HepG2 (cell line): ENCODE measurements at regions not wholly inside any gene's neighbourhood (a gene's known extent, or its start where the extent isn't known, plus 50 kb on each side); places are given as distances from the start of the nearest gene placed in this dataset.

Experiments used
- ATAC-seq: fragments of 200-7000 bp; cut with Tn5 transposase; 3 replicates; pipeline ENCODE4 v1.9.1; 2020; ENCODE audit warnings: mild to moderate bottlenecking, moderate library complexity
- BruUV-seq: library from RNA; stranded (reverse); fragments of 400-500 nt; replicated peaks from 2 replicates; lab custom pipeline; 2021; lab: Mats Ljungman, UMichigan
- CTCF ChIA-PET: fragments of 300-600 bp; formaldehyde crosslinking; extraction: SDS; loops from one replicate; lab custom pipeline; 2021; ENCODE audit warnings: low total read pairs, inconsistent platforms, low intra/inter-chr PET ratio; lab: Yijun Ruan, JAX
- POLR2A ChIA-PET: fragments of 350-600 bp; sonication (Branson Sonifier 250); formaldehyde crosslinking; loops from one replicate; lab custom pipeline; 2020; ENCODE audit warnings: antibody characterized with exemption, inconsistent platforms; lab: Yijun Ruan, JAX
- DNase-seq: peaks from one replicate; pipeline ENCODE4 v3.0.0-alpha.2; 2015; ENCODE audit warnings: low spot score
- FAIRE-seq: peaks from 3 replicates; lab custom pipeline; 2011; peaks lifted over from hg19 to GRCh38; lab: Jason Lieb, UNC
- H2AFZ ChIP-seq: one replicate; pipeline ENCODE4 v1.6.1; 2011; ENCODE audit warnings: low read length, inconsistent platforms
- H3K27ac ChIP-seq: fragments of 300-600 bp; 3 replicates; pipeline ENCODE4 v1.8.0; 2011; ENCODE audit warnings: mixed run types, mild to moderate bottlenecking, mixed read lengths, low read length, inconsistent platforms; ENCODE audit not compliant: insufficient read depth; ENCODE audit errors: extremely low read length
- H3K27me3 ChIP-seq, 2 experiments: fragments of 200-600 bp in 1 of 2; 2 replicates in 1 of 2; 3 replicates in 1 of 2; pipeline versions ENCODE4 v1.6.0 to v1.8.0; 2011; ENCODE audit warnings: low read length in 2 of 2, mild to moderate bottlenecking in 2 of 2, moderate library complexity in 2 of 2, inconsistent platforms in 1 of 2; ENCODE audit not compliant: insufficient read depth in 2 of 2, control insufficient read depth in 1 of 2
- H3K36me3 ChIP-seq, 2 experiments: fragments of 200-600 bp in 1 of 2; replicated peaks in 1 of 2; 2 replicates in 1 of 2; 3 replicates in 1 of 2; pipeline versions ENCODE4 v1.5.1 to v1.8.0; 2011; ENCODE audit warnings: low read length in 2 of 2, inconsistent platforms in 1 of 2; ENCODE audit not compliant: insufficient read depth in 2 of 2, control insufficient read depth in 1 of 2
- H3K4me1 ChIP-seq: 2 replicates; pipeline ENCODE4 v1.5.1; 2012; ENCODE audit warnings: low read length, inconsistent platforms; ENCODE audit not compliant: insufficient read depth
- H3K4me2 ChIP-seq: 2 replicates; pipeline ENCODE4 v1.6.0; 2011; ENCODE audit warnings: low read depth, low read length, inconsistent platforms
- H3K4me3 ChIP-seq, 3 experiments: fragments of 200-600 bp in 1 of 3; sonication (generic), shearing (Covaris generic) in 1 of 3; replicated peaks in 1 of 3; 2 replicates each; pipeline ENCODE4 v1.5.1; 2011 to 2016; ENCODE audit warnings: low read length in 3 of 3, inconsistent platforms in 2 of 3, low read depth in 2 of 3, mild to moderate bottlenecking in 2 of 3, control low read depth in 1 of 3, mixed read lengths in 1 of 3; ENCODE audit not compliant: insufficient read depth in 1 of 3
- H3K79me2 ChIP-seq: one replicate; pipeline ENCODE4 v1.6.1; 2011; ENCODE audit warnings: low read length, inconsistent platforms; ENCODE audit not compliant: insufficient read depth
- H3K9ac ChIP-seq: 2 replicates; pipeline ENCODE4 v1.6.0; 2011; ENCODE audit warnings: mild to moderate bottlenecking, low read depth, low read length, inconsistent platforms; ENCODE audit not compliant: insufficient read depth
- H3K9me3 ChIP-seq: 2 replicates; pipeline ENCODE4 v1.5.1; 2012; ENCODE audit warnings: mild to moderate bottlenecking, low read length
- H4K20me1 ChIP-seq: 2 replicates; pipeline ENCODE4 v1.6.0; 2011; ENCODE audit warnings: inconsistent platforms, mild to moderate bottlenecking, low read length, moderate library complexity; ENCODE audit not compliant: insufficient read depth
- BRCA1 ChIP-seq: sonication (generic); formaldehyde crosslinking; IDR thresholded peaks from 2 replicates; pipeline ENCODE4 v1.4.0; 2020; ENCODE audit warnings: missing genetic modification reagents
- CAMTA2 ChIP-seq: sonication (generic); formaldehyde crosslinking; IDR thresholded peaks from 2 replicates; pipeline ENCODE4 v1.4.0; 2020; ENCODE audit warnings: mild to moderate bottlenecking, missing genetic modification reagents, borderline replicate concordance
- CREB1 ChIP-seq, 2 experiments: fragments of 450-650 bp in 1 of 2; IDR thresholded peaks; 2 replicates each; pipeline ENCODE4 v1.6.1; 2016 to 2017; ENCODE audit warnings: control low read depth in 1 of 2, mild to moderate bottlenecking in 1 of 2, missing compliant biosample characterization in 1 of 2, missing genetic modification characterization in 1 of 2
- ELF3 ChIP-seq: IDR thresholded peaks from 2 replicates; pipeline ENCODE4 v1.6.1; 2016; ENCODE audit warnings: missing genetic modification reagents, missing compliant biosample characterization
- HNF4A ChIP-seq: sonication (generic); formaldehyde crosslinking; IDR thresholded peaks from 2 replicates; pipeline ENCODE4 v1.4.0; 2020; ENCODE audit warnings: missing genetic modification reagents
- MIXL1 ChIP-seq: IDR thresholded peaks from 2 replicates; pipeline ENCODE4 v1.6.1; 2016
- NKX3-1 ChIP-seq: sonication (generic); formaldehyde crosslinking; IDR thresholded peaks from 2 replicates; pipeline ENCODE4 v1.5.0; 2020; ENCODE audit warnings: missing genetic modification reagents
- RNF2 ChIP-seq: fragments of 450-650 bp; conservative IDR thresholded peaks from 2 replicates; pipeline ENCODE4 v1.6.1; 2016; ENCODE audit warnings: low read depth
- RORA ChIP-seq: sonication (generic); formaldehyde crosslinking; IDR thresholded peaks from 2 replicates; pipeline ENCODE4 v1.5.0; 2020; ENCODE audit warnings: mild to moderate bottlenecking, missing genetic modification reagents, moderate library complexity
- WGBS: methylation state at CpG from one replicate; pipeline ENCODE4 v1.1.6; 2017; ENCODE audit warnings: low lambda C conversion rate; 5-methylcytosine and 5-hydroxymethylcytosine counted together
- in situ Hi-C: cut with HindIII; loops from 2 replicates; pipeline ENCODE4 v1.10.0; 2017; ENCODE audit warnings: low pct_unique_long_range_greater_than_20kb; ENCODE audit not compliant: extremely low pct_ligation_motif_present
- intact Hi-C: fragments of 100-400 bp; cut with micrococcal nuclease; formaldehyde crosslinking; loops from one replicate; pipeline ENCODE4 v1.10.0; 2022; ENCODE audit not compliant: unreplicated experiment
- TF ChIP-seq, protein P1 (sequence below): sonication (generic); formaldehyde crosslinking; IDR thresholded peaks from 2 replicates; pipeline ENCODE4 v1.4.0; 2020; ENCODE audit warnings: missing genetic modification reagents
- TF ChIP-seq, protein P2 (sequence below): sonication (generic); formaldehyde crosslinking; IDR thresholded peaks from 2 replicates; pipeline ENCODE4 v1.8.1; 2023; ENCODE audit warnings: mild to moderate bottlenecking, inconsistent platforms, moderate library complexity, missing genetic modification reagents, borderline replicate concordance

DNA sequence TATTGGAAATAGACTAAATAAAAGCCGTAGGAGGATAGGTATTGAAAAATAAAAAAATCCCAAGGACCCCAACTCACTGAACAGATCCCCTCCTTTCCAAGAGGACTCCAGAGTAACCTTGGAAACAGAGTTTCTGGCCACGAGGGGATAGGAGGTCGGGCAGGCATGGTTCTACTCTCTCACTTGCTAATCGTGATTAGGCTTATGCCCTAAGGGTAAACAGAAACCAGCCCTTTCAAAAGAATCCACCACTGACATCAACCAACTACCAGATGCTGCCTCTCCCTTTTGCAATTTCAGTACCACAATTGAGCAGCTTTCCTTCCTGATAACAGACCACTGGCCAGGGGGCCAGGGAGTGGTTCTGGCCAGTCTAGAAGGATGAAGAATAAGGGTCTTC lies 477.8 kb downstream of the EIPR1 start:
- Histone ChIP-seq H4K20me1 (no peaks in the 10 kb centered on the region), H3K4me1 (peaks cover 25% of the 10 kb centered on the region), H3K27me3 (peaks cover 2 to 14% of the 10 kb centered on the region in 2 experiments; a peak in 4 of 5 replicates), H3K27ac (no peak overlapping the region), H3K9me3 (no peaks in the 10 kb centered on the region), H3K4me2 (no peak overlapping the region), H3K9ac (no peak overlapping the region), H3K4me3 (no peak overlapping the region), H2AFZ (no peak overlapping the region), H3K79me2 (no peaks in the 10 kb centered on the region), H3K36me3 (no peaks in the 10 kb centered on the region)
- ChIA-PET CTCF (no interaction called here), POLR2A (no interaction called here)
- in situ Hi-C loops (no loop called here), intact Hi-C loops (no loop called here)
- under 1% methylated on average over 4 of the region's 4 CpGs for WGBS
- BruUV-seq: no TSS peak
- ATAC-seq (no peak), DNase-seq (no peak), FAIRE-seq (no peak)
- TF ChIP-seq HNF4A (CRISPR knock-in tag) (no peak), RNF2 (no peak), CREB1 (IDR thresholded peaks at IDR 0.05) (no peak), CREB1 (CRISPR knock-in tag; IDR thresholded peaks at IDR 0.05) (no peak), ELF3 (CRISPR knock-in tag) (no peak), RORA (no peak), CAMTA2 (CRISPR knock-in tag) (no peak), MIXL1 (CRISPR knock-in tag) (no peak), NKX3-1 (CRISPR knock-in tag) (no peak), BRCA1 (CRISPR knock-in tag) (no peak)
- TF ChIP-seq, protein P1, sequence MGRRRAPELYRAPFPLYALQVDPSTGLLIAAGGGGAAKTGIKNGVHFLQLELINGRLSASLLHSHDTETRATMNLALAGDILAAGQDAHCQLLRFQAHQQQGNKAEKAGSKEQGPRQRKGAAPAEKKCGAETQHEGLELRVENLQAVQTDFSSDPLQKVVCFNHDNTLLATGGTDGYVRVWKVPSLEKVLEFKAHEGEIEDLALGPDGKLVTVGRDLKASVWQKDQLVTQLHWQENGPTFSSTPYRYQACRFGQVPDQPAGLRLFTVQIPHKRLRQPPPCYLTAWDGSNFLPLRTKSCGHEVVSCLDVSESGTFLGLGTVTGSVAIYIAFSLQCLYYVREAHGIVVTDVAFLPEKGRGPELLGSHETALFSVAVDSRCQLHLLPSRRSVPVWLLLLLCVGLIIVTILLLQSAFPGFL (CRISPR knock-in tag): no peak
- TF ChIP-seq, protein P2, sequence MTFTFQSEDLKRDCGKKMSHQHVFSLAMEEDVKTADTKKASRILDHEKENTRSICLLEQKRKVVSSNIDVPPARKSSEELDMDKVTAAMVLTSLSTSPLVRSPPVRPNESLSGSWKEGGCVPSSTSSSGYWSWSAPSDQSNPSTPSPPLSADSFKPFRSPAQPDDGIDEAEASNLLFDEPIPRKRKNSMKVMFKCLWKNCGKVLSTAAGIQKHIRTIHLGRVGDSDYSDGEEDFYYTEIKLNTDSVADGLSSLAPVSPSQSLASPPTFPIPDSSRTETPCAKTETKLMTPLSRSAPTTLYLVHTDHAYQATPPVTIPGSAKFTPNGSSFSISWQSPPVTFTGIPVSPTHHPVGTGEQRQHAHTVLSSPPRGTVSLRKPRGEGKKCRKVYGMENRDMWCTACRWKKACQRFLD (CRISPR knock-in tag): no peak
